GM21526 (cell line): ENCODE measurements at regions not wholly inside any gene's neighbourhood (a gene's known extent, or its start where the extent isn't known, plus 50 kb on each side); places are given as distances from the start of the nearest gene placed in this dataset.
"Not testable (repeated sequence)": the region's sequence is repeated elsewhere in the genome, so short reads cannot be mapped to it uniquely, and the experiment has no call there.

ENCODE experiments used
- ATAC-seq: cut with Tn5 transposase; IDR thresholded peaks from one replicate; pipeline ENCODE4 v1.9.1; 2021; ENCODE audit warnings: moderate library complexity; ENCODE audit not compliant: unreplicated experiment, low FRiP score

- ATAC-seq: peak; percentile 79
These were observed 127.9 kb downstream of the EVA1A start for GRCh38 chr2:75432761-75433361.

GRCh38 chr2:75431763-75432162 lies 129.0 kb downstream of the EVA1A start:
- peak; percentile 73 for ATAC-seq

GRCh38 chr2:75431276-75431675 lies 129.5 kb downstream of the EVA1A start:
- no peak for ATAC-seq

GRCh38 chr2:75430449-75430848 lies 130.3 kb downstream of the EVA1A start:
- ATAC-seq: not testable (repeated sequence)

- ATAC-seq: no peak
These were observed 131.9 kb downstream of the EVA1A start for GRCh38 chr2:75428646-75429443.

- no peak for ATAC-seq
These were observed 132.7 kb downstream of the EVA1A start for GRCh38 chr2:75428060-75428459.

GRCh38 chr2:75424936-75425619 lies 135.7 kb downstream of the EVA1A start:
- no peak for ATAC-seq

- ATAC-seq: no peak
These were observed 138.8 kb downstream of the EVA1A start for GRCh38 chr2:75421986-75422385.

- ATAC-seq: peak; percentile 80
These were observed 144.1 kb downstream of the EVA1A start for GRCh38 chr2:75416420-75417342.

- ATAC-seq: no peak
These were observed 145.0 kb downstream of the EVA1A start for GRCh38 chr2:75415731-75416130.

- ATAC-seq: no peak
These were observed 145.6 kb downstream of the EVA1A start for GRCh38 chr2:75415111-75415626.

GRCh38 chr2:75411574-75411973 lies 149.2 kb downstream of the EVA1A start:
- no peak for ATAC-seq

GRCh38 chr2:75410702-75411101 lies 150.0 kb downstream of the EVA1A start:
- ATAC-seq: no peak

GRCh38 chr2:75408771-75409170 lies 152.0 kb downstream of the EVA1A start:
- ATAC-seq: no peak

GRCh38 chr2:75407038-75407530 lies 153.7 kb downstream of the EVA1A start:
- no peak for ATAC-seq

GRCh38 chr2:75406131-75406581 lies 154.6 kb downstream of the EVA1A start:
- ATAC-seq: no peak

- no peak for ATAC-seq
These were observed 155.7 kb downstream of the EVA1A start for GRCh38 chr2:75405000-75405399.

- ATAC-seq: no peak
These were observed 156.7 kb downstream of the EVA1A start for GRCh38 chr2:75403991-75404428.

GRCh38 chr2:75396314-75396713 lies 164.4 kb downstream of the EVA1A start:
- no peak for ATAC-seq

GRCh38 chr2:75394764-75395163 lies 166.0 kb downstream of the EVA1A start:
- ATAC-seq: not testable (repeated sequence)
